MM.1S (cell line): ENCODE measurements at regions not wholly inside any gene's neighbourhood (a gene's known extent, or its start where the extent isn't known, plus 50 kb on each side); places are given as distances from the start of the nearest gene placed in this dataset.

Experiments used
- DNase-seq: peaks from one replicate; pipeline ENCODE4 v3.0.0-alpha.2; 2015
- H2AFZ ChIP-seq: fragments of 300-600 bp; sonication (generic); 2 replicates; pipeline ENCODE4 v1.6.0; 2016; ENCODE audit warnings: antibody characterized with exemption, low read length
- H3F3A ChIP-seq: fragments of 300-600 bp; sonication (generic); 2 replicates; pipeline ENCODE4 v1.6.1; 2016; ENCODE audit warnings: mild to moderate bottlenecking, antibody characterized with exemption, low read length, moderate library complexity, mixed read lengths; ENCODE audit not compliant: insufficient read depth
- H3K27ac ChIP-seq: fragments of 300-600 bp; sonication (generic); 2 replicates; pipeline ENCODE4 v1.5.1; 2016; ENCODE audit warnings: mild to moderate bottlenecking, low read length
- H3K27me3 ChIP-seq: fragments of 300-600 bp; sonication (generic); replicated peaks from 2 replicates; pipeline ENCODE4 v1.6.0; 2016; ENCODE audit warnings: low read length; ENCODE audit not compliant: insufficient read depth
- H3K36me3 ChIP-seq: fragments of 300-600 bp; sonication (generic); replicated peaks from 2 replicates; pipeline ENCODE4 v1.6.1; 2016; ENCODE audit warnings: mild to moderate bottlenecking, low read length, mixed read lengths; ENCODE audit not compliant: insufficient read depth
- H3K4me1 ChIP-seq: fragments of 300-600 bp; sonication (generic); 2 replicates; pipeline ENCODE4 v1.6.1; 2016; ENCODE audit warnings: low read length, mixed read lengths
- H3K4me2 ChIP-seq: fragments of 300-600 bp; sonication (generic); 2 replicates; pipeline ENCODE4 v1.6.0; 2016; ENCODE audit warnings: low read depth, low read length
- H3K4me3 ChIP-seq: fragments of 300-600 bp; sonication (generic); 2 replicates; pipeline ENCODE4 v1.5.1; 2016; ENCODE audit warnings: low read length, mixed read lengths
- H3K79me2 ChIP-seq: fragments of 300-600 bp; sonication (generic); 2 replicates; pipeline ENCODE4 v1.6.1; 2016; ENCODE audit warnings: mixed run types, low read length, mixed read lengths
- H3K9ac ChIP-seq: fragments of 300-600 bp; sonication (generic); 2 replicates; pipeline ENCODE4 v1.6.1; 2016; ENCODE audit warnings: low read length, mixed read lengths
- H3K9me2 ChIP-seq: fragments of 300-600 bp; sonication (generic); replicated peaks from 2 replicates; pipeline ENCODE4 v1.6.1; 2016; ENCODE audit warnings: mild to moderate bottlenecking, low read length, mixed read lengths; ENCODE audit not compliant: insufficient read depth
- H3K9me3 ChIP-seq: fragments of 300-600 bp; sonication (generic); replicated peaks from 2 replicates; pipeline ENCODE4 v1.6.1; 2016; ENCODE audit warnings: mild to moderate bottlenecking, low read length, mixed read lengths; ENCODE audit not compliant: insufficient read depth
- H4K20me1 ChIP-seq: fragments of 300-600 bp; sonication (generic); 2 replicates; pipeline ENCODE4 v1.6.1; 2016; ENCODE audit warnings: mild to moderate bottlenecking, low read length, moderate library complexity, mixed read lengths; ENCODE audit not compliant: insufficient read depth
- EZH2 ChIP-seq: fragments of 300-600 bp; sonication (generic); optimal IDR thresholded peaks from 2 replicates; pipeline ENCODE3; 2017; ENCODE audit warnings: low read depth, mild to moderate bottlenecking, antibody characterized with exemption, low read length, mixed read lengths
- EZH2phosphoT487 ChIP-seq: fragments of 300-600 bp; sonication (generic); IDR thresholded peaks from 2 replicates; pipeline ENCODE4 v1.6.1; 2018; ENCODE audit warnings: antibody characterized with exemption, low read length
- TF ChIP-seq, protein P1 (sequence below): fragments of 300-600 bp; sonication (generic); IDR thresholded peaks from 2 replicates; pipeline ENCODE4 v1.5.1; 2016; ENCODE audit warnings: antibody characterized with exemption, low read length, mixed read lengths

DNA sequence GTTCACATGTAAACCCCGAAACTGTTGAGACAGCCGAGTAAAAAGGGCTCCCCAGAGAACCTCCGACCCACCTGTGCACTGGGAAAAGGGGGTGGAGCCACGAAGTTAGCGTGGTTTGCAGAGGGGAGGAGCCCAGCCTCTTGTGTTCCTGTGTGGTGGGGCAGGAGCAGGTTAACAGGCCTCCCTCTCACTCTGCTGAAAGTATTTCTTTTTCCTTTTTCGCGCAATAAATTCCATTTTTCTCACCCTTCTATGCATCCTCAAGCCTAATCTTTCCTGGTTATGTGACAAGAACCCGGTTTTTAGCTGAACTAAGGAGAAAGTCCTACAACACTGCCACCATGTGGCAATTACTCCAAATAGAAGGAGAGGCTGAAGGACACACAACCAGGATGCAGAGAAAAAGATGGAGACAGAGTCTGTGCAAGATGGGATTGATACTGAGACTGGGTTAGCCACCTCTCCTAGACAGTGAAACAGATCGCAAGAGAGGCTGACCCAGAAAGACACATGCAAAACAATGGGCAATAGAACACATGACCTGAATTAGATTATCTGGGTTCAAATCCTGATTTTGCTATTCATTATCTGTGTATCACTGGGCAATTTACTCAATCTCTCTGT lies 168.7 kb upstream of the PRSS16 start:
- DNase-seq: peak; percentile 78
- Histone ChIP-seq H2AFZ (peak overlapping the region; percentile 83), H4K20me1 (no peaks in the 10 kb centered on the region), H3K4me1 (no peaks in the 10 kb centered on the region), H3K4me3 (peak overlapping the region; percentile 60), H3K27me3 (no peaks in the 10 kb centered on the region), H3K4me2 (peak overlapping the region; percentile 69), H3F3A (no peaks in the 10 kb centered on the region), H3K79me2 (no peaks in the 10 kb centered on the region), H3K27ac (no peak overlapping the region), H3K36me3 (no peaks in the 10 kb centered on the region), H3K9me2 (no peaks in the 10 kb centered on the region), H3K9ac (no peak overlapping the region), H3K9me3 (no peaks in the 10 kb centered on the region)
- no peak for TF ChIP-seq EZH2
- TF ChIP-seq, protein P1, sequence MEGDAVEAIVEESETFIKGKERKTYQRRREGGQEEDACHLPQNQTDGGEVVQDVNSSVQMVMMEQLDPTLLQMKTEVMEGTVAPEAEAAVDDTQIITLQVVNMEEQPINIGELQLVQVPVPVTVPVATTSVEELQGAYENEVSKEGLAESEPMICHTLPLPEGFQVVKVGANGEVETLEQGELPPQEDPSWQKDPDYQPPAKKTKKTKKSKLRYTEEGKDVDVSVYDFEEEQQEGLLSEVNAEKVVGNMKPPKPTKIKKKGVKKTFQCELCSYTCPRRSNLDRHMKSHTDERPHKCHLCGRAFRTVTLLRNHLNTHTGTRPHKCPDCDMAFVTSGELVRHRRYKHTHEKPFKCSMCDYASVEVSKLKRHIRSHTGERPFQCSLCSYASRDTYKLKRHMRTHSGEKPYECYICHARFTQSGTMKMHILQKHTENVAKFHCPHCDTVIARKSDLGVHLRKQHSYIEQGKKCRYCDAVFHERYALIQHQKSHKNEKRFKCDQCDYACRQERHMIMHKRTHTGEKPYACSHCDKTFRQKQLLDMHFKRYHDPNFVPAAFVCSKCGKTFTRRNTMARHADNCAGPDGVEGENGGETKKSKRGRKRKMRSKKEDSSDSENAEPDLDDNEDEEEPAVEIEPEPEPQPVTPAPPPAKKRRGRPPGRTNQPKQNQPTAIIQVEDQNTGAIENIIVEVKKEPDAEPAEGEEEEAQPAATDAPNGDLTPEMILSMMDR: peak; percentile 83

- H3K9ac ChIP-seq: no peak overlapping the region
- H2AFZ ChIP-seq: no peak overlapping the region
- H3K79me2 ChIP-seq: no peaks in the 10 kb centered on the region
- no peaks in the 10 kb centered on the region for H3K9me2 ChIP-seq
- H3K4me3 ChIP-seq: no peak overlapping the region
- no peaks in the 10 kb centered on the region for H3F3A ChIP-seq
- H3K27me3 ChIP-seq: no peaks in the 10 kb centered on the region
- no peak for DNase-seq
- H3K9me3 ChIP-seq: no peaks in the 10 kb centered on the region
- H3K4me2 ChIP-seq: no peak overlapping the region
- H4K20me1 ChIP-seq: no peaks in the 10 kb centered on the region
- H3K4me1 ChIP-seq: no peaks in the 10 kb centered on the region
- no peaks in the 10 kb centered on the region for H3K36me3 ChIP-seq
- no peak overlapping the region for H3K27ac ChIP-seq
- TF ChIP-seq, protein P1: no peak
- TF ChIP-seq EZH2 (no peak), EZH2phosphoT487 (no peak)
Measured at GRCh38 chr6:27081188-27081587, 166.3 kb upstream of the PRSS16 start.

- H3K9me2 ChIP-seq: no peaks in the 10 kb centered on the region
- no peaks in the 10 kb centered on the region for H4K20me1 ChIP-seq
- H3K79me2 ChIP-seq: no peaks in the 10 kb centered on the region
- no peak overlapping the region for H2AFZ ChIP-seq
- H3K9ac ChIP-seq: no peak overlapping the region
- no peak overlapping the region for H3K4me2 ChIP-seq
- no peaks in the 10 kb centered on the region for H3K9me3 ChIP-seq
- DNase-seq: no peak
- no peaks in the 10 kb centered on the region for H3F3A ChIP-seq
- no peaks in the 10 kb centered on the region for H3K4me1 ChIP-seq
- no peak for TF ChIP-seq EZH2
- no peak for TF ChIP-seq EZH2phosphoT487
- no peak overlapping the region for H3K27ac ChIP-seq
- H3K27me3 ChIP-seq: no peaks in the 10 kb centered on the region
- no peaks in the 10 kb centered on the region for H3K36me3 ChIP-seq
- H3K4me3 ChIP-seq: no peak overlapping the region
Measured at GRCh38 chr6:27081931-27082330, 165.6 kb upstream of the PRSS16 start.

GRCh38 chr6:27088068-27088467 lies 159.4 kb upstream of the PRSS16 start:
- Histone ChIP-seq H4K20me1 (no peaks in the 10 kb centered on the region), H3K9me2 (no peaks in the 10 kb centered on the region), H2AFZ (no peak overlapping the region), H3K9me3 (no peaks in the 10 kb centered on the region), H3K79me2 (no peaks in the 10 kb centered on the region), H3F3A (0 out of 2 replicates have a peak, but pooled peaks cover 5% of the 10 kb centered on the region), H3K27ac (no peak overlapping the region), H3K4me1 (peaks cover 5% of the 10 kb centered on the region; the same call in 1 of the 2 replicates), H3K4me3 (no peak overlapping the region), H3K9ac (no peak overlapping the region), H3K4me2 (no peak overlapping the region), H3K36me3 (no peaks in the 10 kb centered on the region), H3K27me3 (no peaks in the 10 kb centered on the region)
- no peak for TF ChIP-seq EZH2phosphoT487
- TF ChIP-seq, protein P1: no peak
- no peak for TF ChIP-seq EZH2
- DNase-seq: no peak
